DND-41 (cell line): ENCODE measurements at regions not wholly inside any gene's neighbourhood (a gene's known extent, or its start where the extent isn't known, plus 50 kb on each side); places are given as distances from the start of the nearest gene placed in this dataset.

Source experiments
- EZH2 ChIP-seq: IDR thresholded peaks from 3 replicates; pipeline ENCODE4 v1.6.1; 2012; ENCODE audit warnings: borderline replicate concordance, low read depth, mild to moderate bottlenecking, moderate library complexity, low read length, inconsistent platforms; ENCODE audit not compliant: severe bottlenecking
- TF ChIP-seq, protein P1 (sequence below): IDR thresholded peaks from 2 replicates; pipeline ENCODE4 v1.5.1; 2012; ENCODE audit warnings: borderline replicate concordance, low read length, moderate library complexity, mild to moderate bottlenecking; ENCODE audit not compliant: poor library complexity, severe bottlenecking; ENCODE audit errors: extremely low read depth

- TF ChIP-seq, protein P1, sequence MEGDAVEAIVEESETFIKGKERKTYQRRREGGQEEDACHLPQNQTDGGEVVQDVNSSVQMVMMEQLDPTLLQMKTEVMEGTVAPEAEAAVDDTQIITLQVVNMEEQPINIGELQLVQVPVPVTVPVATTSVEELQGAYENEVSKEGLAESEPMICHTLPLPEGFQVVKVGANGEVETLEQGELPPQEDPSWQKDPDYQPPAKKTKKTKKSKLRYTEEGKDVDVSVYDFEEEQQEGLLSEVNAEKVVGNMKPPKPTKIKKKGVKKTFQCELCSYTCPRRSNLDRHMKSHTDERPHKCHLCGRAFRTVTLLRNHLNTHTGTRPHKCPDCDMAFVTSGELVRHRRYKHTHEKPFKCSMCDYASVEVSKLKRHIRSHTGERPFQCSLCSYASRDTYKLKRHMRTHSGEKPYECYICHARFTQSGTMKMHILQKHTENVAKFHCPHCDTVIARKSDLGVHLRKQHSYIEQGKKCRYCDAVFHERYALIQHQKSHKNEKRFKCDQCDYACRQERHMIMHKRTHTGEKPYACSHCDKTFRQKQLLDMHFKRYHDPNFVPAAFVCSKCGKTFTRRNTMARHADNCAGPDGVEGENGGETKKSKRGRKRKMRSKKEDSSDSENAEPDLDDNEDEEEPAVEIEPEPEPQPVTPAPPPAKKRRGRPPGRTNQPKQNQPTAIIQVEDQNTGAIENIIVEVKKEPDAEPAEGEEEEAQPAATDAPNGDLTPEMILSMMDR = no peak
- no peak for TF ChIP-seq EZH2
These were observed 273.3 kb upstream of the LRIG3 start for GRCh38 chr12:59193476-59194050.
